HT1080 (cell line): ENCODE measurements at regions not wholly inside any gene's neighbourhood (a gene's known extent, or its start where the extent isn't known, plus 50 kb on each side); places are given as distances from the start of the nearest gene placed in this dataset.
A peak's percentile ranks its signal among the peaks of the same experiment; 100 is the strongest.

Source experiments
- DNase-seq: peaks from one replicate; pipeline ENCODE4 v3.0.0-alpha.2; 2015; ENCODE audit warnings: low read depth

DNA sequence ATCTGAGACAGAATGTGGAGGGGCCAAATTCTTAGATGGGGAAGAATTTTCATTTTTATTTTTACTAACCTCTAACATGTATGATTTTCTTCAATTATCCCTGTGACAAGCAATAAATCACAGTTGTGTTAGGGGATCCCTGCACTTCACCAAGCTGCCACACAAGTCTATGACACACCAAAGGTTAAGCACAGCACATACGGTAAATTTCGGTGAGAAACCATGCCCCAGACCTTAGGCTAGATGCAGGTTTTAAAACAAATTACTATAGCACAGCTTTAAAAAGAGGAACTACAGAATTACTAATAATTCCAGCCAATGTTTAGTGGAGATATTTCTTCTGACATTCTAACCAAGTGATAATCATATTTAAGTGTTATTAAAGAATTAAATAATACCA lies 175.7 kb upstream of the RORB start:
- DNase-seq = no peak

DNA sequence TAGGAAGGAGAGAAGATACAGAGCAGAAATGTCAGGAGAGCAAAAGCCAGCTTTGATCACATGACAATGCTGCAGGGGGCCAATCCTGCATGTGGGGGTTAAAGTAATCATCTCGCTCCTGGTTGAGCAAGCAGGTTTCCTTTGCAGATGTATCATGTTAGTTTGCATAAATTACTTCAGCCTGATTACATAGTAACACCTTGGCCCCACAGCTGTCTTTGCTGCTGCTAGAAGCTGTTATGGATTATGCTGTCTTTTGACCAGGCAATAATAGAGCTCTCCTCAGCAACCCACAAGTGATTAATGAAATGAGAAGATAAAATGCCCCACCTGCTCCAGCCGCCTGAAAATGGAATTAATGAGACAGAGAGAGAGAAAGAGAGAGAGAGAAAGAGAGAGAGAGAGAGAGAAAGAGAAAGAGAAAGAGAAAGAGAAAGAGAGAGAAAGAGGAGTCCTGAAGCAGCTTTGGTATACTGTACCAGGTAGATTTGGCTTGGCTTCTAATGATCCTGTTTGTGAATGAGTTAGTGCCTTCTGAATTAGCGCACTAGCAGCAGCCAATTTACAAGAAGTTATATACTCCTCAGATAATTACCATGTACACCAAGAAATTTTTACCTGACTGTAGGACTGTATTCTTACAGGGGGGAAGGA lies 174.3 kb upstream of the RORB start:
- no peak for DNase-seq

DNA sequence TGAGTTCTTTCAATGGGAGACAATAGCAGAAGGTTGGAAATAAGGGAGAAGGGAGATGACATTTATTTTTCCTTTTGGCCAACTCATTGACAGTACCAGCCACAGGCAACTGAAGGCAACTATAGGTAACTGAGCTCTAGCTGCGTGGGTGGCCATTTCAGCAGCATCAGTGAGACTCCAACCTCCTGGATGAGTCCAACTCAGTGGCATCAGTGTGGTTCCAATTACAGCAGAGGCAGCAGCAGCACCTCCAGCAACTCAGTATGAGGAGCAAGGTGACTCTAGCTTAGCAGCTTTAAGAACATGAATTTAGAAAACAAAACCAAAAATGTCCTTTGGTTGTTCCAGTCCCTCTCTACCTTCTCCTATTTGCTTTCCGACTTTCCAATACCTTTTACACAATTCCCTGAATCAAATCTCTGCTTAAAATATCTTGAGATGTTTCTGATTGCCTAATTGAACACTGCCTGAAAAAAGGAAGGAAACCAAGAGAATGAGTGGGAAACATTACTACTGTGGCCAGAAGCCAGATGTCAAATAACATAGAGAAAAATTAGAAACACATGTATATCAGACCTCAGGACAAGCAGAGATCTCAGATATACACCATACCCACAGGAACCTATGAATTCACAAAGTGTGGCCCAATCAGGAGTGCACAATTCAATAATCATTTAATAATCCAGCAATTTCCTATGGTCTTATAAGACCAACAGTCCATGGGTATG lies 166.5 kb upstream of the RORB start:
- DNase-seq = no peak

DNA sequence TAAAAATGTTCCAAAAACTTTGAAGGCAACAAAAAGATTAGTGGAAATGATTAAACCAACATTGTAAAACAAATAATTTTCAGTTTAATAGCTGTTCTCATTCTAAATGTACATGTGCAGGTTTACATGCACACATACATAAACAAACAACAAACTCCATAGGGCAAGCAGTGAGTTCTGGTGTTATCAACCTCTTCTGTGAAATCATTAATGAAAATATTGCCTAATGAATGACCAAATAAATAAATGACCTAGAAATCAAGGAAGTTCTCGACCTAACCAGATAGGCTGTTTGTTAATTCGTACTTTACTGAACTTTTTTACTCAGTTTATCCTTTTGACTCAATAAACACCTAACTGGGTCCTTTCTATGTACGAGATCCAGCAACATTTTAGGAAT lies 165.5 kb upstream of the RORB start:
- DNase-seq = no peak

DNA sequence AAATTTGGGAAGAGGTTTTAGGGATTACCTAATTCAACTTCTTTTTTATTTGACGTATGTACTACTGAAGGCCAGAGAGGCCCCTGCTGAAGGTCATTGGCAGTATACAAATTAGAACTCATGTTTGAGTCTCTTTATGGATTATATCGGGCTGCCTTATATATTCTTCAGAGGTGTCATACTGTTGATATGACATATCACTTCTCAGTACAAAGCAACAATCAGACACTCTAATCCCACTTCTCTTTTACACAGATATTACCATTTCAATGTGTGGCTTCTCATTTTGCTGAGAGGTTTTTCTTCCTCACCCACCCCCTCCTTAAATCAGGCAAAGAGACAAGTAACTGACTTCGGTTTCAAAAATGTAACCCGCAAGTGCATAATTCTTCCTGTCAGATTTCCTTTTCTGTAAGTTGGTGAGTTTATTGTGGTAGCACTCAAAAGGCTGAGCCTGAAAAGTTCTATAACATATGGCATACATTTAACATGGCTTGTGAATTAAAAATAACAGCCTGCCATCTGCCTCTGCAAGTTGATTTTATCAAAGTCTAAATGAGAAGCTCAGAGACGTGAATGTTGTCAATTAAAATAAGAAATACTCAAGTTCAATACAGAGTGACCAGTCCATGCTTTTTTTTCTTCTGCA lies 163.6 kb upstream of the RORB start:
- no peak for DNase-seq

DNA sequence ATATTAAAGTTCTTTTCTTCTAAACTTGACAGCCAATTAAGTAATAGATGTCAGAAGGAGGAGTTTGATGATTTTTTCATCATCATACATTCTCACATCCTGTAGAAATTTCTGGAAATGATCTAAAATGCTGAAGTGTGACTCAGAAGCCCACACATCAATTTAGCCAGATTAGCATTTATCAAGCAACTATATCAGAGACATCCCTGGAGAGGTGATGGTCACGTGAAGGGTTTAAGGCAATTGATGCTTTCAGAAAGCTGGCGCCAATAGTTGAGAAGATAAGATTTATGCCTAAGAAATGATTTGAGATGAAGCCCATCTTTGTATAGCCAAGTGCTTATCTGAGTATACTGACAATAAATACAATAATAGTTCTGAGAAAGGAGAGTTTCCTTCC lies 162.9 kb upstream of the RORB start:
- DNase-seq = no peak

DNA sequence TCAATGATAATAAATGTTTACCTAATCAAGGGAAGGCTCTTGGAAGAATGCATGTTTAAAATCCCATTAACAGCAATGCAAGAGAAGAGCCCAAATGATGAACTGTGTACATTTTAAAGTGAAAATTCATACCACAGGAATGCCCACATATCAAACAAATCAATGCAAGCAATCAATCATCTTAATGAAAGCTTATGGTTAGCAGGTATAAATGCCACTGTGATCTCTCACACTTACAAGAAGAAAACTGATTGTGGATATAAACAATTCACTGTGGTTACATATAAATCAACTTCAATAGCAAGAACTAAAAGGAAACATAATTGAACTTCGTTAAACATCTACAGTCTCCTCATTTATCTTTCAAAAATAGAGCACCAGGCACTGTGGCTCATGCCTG lies 161.0 kb upstream of the RORB start:
- DNase-seq = no peak

DNA sequence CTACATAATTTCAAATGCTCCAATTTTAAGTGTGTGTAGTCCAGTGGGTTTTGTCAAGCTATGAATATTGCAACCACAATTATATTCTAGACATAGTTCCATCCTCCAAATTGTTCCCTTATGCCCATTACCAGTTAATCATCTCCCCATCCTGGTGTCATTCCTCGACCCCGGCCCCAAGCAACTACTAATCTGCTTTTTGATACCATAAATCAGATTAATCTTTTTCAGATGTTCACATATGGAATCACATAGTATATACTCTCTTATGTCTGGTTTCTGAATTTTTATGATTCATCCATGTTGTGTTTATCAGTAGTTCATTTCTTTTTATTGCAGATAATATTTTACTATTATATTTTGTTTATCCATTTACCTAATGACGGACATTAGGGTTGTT lies 148.4 kb upstream of the RORB start:
- DNase-seq = no peak

DNA sequence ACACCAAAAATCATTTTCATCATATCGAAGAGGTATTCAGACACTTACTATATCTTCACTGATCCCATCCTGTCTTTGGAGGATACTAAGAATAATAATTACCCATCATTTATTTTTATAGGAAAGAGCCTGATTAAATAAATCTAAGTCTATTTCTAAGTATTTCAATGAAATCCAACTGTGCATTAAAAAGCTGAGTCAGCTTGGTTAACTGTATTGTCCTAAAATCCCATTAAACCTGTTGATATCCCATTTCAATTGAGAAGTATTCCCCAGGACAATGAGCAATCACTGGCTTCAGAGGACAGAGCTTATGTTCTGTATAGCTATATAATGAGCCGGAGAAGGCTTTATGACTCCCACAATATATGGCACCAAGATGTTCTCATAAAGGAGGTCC lies 142.0 kb upstream of the RORB start:
- no peak for DNase-seq

DNA sequence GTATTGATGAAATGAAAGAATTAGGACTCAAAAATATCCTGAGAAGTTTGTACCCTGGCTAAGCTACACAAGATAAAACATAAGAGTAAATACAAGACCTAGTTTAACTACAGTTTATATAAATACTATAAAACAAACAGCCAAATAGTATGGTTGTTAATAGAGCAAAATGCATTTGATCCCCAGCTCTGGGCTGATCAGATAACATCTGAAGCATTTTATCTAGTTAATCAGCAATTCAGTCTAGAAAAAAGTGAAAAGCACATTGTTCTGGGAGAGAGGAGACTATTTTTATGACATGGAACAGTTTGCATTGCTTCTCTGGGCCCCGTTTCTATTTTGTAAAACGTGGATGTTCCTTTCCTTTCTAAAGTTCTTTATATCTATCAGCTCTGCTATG lies 139.6 kb upstream of the RORB start:
- no peak for DNase-seq

DNA sequence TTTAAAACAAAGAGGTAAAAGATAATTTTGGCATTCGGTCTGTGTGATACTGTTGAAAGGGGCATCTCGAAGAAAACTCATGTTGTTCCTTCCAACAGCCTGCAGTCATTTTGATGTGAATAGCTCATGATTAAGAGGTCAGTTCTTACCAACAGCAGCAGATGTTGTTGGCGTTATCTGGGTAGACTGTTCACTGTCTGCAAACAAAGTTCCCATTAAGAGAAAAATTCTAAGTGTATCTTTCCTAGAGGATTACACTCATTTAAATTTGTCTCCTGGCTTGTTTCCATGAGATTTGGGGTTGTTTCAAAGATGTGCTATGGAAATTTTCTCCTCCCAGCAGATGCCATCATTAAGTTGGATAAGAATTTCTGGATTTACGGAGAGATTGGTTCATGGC lies 138.2 kb upstream of the RORB start:
- no peak for DNase-seq

DNA sequence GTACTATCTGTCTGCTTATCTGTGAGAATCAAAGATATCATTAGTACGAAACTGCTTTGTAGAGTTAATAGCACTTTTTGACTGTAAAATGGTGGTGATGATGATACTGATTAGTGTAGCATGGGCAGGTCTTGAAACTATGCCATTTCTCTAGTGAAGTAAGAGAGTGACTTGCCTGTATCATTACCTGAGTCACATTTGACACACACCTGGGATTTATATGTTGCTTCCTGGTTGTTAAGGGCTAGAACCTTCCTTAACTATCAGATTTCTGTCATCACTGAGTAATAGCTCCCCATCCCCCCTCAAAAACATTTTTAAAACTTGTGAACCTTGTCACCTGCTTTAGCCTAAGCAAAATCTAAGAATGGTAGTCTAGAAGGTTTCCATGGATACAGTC lies 135.6 kb upstream of the RORB start:
- DNase-seq = no peak

DNA sequence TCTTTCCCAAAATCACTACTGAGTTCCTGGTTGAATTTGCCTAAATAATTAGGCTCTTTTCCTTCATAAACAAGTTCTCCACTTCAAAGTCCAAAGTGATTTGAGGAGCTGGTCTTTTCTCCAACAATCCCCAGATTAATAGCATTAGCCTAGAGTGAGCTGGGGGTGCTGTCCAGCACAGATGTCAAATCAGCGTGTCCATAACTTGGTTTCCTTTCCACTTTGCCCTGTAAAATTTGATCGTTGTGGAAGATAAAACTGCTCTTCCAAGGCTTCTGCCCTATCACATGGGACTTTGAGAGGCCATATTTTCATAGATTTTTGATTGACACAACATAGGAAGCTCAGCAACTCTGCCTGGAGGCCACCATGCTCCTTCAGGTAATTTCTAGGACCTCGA lies 134.7 kb upstream of the RORB start:
- DNase-seq = no peak

DNA sequence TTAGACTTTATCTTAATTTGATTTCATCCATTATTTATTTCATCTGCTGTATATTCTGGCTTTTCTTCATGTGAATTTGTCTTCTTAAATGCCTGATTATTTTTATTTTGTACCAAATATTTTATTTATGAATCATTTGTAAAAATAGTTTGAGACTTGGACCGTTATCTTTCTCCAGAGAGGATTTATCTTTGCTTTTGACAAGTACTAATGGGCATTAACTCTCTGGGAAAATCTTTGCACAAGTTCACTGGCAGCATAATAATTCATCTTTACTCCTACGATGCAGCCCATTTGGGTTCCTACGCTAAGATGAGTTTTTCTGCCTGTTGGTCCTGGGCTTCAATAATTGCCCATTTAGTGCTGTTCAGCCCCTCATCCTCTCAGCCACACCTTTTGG lies 131.0 kb upstream of the RORB start:
- no peak for DNase-seq

DNA sequence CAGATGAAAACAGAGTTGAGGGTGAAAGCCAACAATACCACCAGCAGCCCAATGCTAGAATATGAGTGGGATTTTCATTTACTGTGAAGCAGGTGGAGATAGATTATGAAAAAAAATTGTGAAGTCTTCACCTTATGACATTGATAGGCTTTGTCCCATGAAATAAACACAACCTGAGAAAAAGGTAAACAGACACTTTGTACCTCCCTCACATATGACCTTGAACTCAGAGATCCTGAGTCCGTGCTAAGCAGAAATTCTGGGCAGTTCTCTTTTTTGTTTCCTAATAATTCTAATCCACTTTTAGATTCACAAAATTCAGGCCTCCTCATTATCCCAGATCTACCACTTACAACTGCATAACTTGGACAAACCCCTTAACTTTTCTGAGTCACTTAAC lies 127.3 kb upstream of the RORB start:
- no peak for DNase-seq

DNA sequence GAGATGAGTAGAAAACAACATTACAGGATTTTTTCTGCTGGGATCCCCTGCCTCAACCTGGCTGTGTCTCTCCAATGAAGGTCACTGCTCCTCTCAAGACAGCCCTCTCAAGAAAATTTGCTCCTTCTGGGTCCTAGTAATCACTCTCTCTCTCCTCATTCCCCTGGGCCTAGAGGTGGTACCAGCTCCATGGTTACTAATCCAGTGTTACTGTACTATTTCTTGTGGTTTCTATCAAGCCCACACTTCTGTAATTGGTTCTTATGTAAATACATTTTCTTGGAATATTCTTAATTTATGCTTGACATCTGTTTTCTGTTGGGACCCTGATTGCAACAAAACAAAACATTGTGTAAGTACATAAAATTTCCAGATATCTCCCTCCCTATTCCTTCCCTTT lies 123.8 kb upstream of the RORB start:
- DNase-seq = no peak

DNA sequence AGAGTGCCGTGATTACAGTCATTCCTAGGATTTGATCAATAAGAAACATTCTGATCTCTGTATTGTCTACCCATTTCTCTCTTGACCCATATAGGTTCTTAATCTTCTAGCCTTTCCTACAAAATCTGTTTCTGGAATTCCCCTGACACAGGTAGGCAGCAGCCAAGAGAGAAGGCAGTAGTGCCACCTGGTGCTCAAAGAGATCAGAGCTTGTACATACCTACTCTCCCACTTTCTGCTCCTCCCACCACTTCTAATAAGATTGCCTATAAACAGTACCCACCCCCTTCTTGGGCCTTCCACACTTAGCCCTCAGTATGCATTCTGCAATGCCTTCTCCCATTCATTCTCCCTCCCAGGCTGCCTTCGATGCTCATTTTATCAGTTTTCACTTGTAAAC lies 117.4 kb upstream of the RORB start:
- DNase-seq = peak; percentile 53

DNA sequence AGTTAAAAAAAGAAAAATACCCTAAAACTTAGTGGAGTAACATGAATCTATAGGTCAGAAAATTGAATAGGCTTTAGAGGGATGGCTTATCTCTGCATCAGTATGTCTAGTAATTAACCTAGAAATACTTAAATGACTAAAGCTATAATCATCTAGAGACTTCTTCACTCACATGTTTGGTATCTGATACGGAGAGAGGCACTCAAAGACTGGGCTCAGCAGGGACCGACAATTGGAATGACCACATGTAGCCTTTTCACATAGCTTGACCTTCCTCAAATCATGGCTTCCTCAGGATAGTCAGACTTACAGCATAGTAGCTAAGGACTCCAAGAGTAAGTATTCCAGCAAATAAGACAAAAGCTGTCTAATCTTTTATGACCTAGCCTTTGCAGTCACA lies 105.3 kb upstream of the RORB start:
- no peak for DNase-seq

DNA sequence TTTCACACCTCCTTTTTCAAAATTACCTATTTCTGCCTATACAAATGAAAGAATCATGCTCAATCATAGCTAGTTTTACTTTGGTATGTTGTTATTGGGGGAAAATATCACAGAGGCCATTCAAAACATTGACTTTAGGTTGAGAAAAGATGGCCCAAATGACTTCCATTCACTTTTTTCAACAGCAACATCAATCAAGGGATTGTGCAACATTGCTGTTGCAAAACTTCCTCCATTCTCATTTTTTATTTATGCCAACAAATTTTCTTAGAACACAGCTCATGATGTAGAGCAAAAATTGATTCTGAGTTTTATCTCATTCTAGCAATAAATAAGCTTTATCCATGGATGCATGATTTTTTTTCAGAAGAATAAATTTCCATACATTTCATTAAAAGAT lies 93.6 kb upstream of the RORB start:
- DNase-seq = no peak

DNA sequence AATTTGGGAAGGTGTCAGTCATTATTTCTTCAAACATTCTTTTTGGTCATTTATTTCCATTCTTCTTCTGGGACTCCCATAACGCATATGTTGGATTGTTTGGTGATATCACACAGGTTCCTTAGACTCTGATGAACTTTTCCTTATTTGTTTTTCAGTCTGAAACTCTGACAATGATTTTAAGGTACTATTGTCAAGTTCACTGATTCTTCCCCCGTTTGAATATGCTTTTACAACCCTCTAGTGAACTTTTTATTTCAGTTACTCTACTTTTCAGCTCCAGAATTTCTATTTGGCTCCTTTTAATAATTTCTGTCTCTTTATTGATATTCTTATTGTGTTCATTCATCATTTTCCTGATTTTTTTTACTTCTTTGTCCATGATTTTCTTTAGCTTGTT lies 92.5 kb upstream of the RORB start:
- DNase-seq = no peak

DNA sequence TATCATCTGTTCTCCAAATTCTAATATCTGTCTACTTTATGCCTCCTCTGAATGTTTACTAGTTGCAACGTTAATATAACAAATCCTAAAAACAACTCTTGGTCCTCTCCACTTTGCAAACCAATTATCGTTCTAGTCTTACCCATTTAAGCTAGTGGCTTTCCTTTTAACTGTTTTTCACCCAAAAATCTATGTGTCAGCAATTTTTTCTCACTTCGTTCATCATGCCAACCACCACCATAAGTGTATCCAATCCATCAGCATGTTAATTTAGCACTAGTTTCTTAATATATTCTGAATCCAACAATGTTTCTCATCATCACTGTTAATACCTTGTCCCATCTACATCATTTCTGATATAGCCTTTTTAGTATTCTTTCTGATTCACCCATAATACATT lies 90.0 kb upstream of the RORB start:
- DNase-seq = no peak

DNA sequence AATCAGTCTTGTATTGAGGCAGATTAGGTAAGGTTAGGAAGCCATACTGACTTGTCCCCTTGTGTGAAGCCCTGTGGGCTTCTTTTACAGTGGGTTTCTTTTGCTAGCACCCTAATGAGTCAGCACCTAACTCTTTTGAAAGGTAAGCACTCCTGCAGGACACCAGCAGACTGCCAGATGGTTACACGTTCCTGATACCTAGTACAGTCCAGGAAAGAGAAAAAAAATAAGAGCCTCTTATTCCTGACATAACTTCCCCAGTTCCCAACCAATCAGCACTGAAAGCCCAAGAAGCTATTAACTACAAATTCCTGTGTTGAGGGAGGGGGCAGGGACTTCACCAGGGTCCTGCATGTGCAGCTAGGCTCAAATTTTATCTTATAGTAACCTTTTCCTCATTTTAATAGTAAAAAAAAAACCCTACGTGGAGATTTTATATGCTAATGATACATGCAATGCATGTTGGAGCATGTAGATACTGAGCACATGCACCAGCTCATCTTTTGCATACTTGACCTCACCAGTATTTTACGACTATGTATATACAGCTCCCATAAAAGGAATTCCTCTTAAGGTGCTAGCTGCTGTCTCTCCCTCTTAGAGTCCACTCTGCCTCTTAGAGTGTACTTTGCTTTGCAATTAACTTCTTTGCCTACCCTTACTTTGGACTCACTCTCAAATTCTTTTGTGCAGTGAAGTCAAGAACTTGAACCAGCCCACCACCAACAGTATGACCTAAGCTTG lies 84.7 kb upstream of the RORB start:
- no peak for DNase-seq
